Bronchial epithelial cell (primary cell): ENCODE measurements at regions not wholly inside any gene's neighbourhood (a gene's known extent, or its start where the extent isn't known, plus 50 kb on each side); places are given as distances from the start of the nearest gene placed in this dataset.

Experiments used
- DNase-seq: peaks from one replicate; pipeline ENCODE4 v3.0.0-alpha.2; 2010; ENCODE audit warnings: low read depth
- FAIRE-seq: peaks from 2 replicates; lab custom pipeline; 2011; peaks lifted over from hg19 to GRCh38; lab: Jason Lieb, UNC
- H3K27me3 ChIP-seq: 2 replicates; pipeline ENCODE4 v1.5.1; 2011; ENCODE audit warnings: low read length; ENCODE audit not compliant: control insufficient read depth, insufficient read depth
- H3K36me3 ChIP-seq: 2 replicates; pipeline ENCODE4 v1.5.1; 2011; ENCODE audit warnings: low read length; ENCODE audit not compliant: control insufficient read depth, insufficient read depth
- H3K4me3 ChIP-seq: 2 replicates; pipeline ENCODE4 v1.5.1; 2011; ENCODE audit warnings: mild to moderate bottlenecking, low read depth, low read length, control low read depth
- CTCF ChIP-seq: IDR thresholded peaks from 2 replicates; pipeline ENCODE4 v1.5.1; 2011; ENCODE audit warnings: mild to moderate bottlenecking, moderate library complexity, low read length, control low read depth, inconsistent platforms; ENCODE audit not compliant: insufficient read depth, severe bottlenecking

GRCh38 chr20:10935658-10936402, 262.0 kb upstream of the JAG1 start:
- DNase-seq (no peak), FAIRE-seq (no peak)
- no peak for TF ChIP-seq CTCF
- H3K36me3 ChIP-seq = no peaks in the 10 kb centered on the region
- no peaks in the 10 kb centered on the region for H3K27me3 ChIP-seq
- H3K4me3 ChIP-seq = no peak overlapping the region

GRCh38 chr20:10936786-10937185, 263.0 kb upstream of the JAG1 start:
- DNase-seq (no peak), FAIRE-seq (no peak)
- TF ChIP-seq CTCF = no peak
- no peaks in the 10 kb centered on the region for H3K27me3 ChIP-seq
- no peak overlapping the region for H3K4me3 ChIP-seq
- no peaks in the 10 kb centered on the region for H3K36me3 ChIP-seq

GRCh38 chr20:10939331-10939941, 265.6 kb upstream of the JAG1 start:
- DNase-seq = peak; percentile 82
- H3K36me3 ChIP-seq = no peaks in the 10 kb centered on the region
- FAIRE-seq = no peak
- H3K4me3 ChIP-seq = no peak overlapping the region
- H3K27me3 ChIP-seq = no peaks in the 10 kb centered on the region
- TF ChIP-seq CTCF = no peak

GRCh38 chr20:10940941-10941340, 267.1 kb upstream of the JAG1 start:
- TF ChIP-seq CTCF = no peak
- FAIRE-seq (no peak), DNase-seq (no peak)
- H3K36me3 ChIP-seq = no peaks in the 10 kb centered on the region
- no peaks in the 10 kb centered on the region for H3K27me3 ChIP-seq
- no peak overlapping the region for H3K4me3 ChIP-seq

GRCh38 chr20:10943686-10944265, 270.0 kb upstream of the JAG1 start:
- Histone ChIP-seq H3K36me3 (no peaks in the 10 kb centered on the region), H3K4me3 (no peak overlapping the region), H3K27me3 (no peaks in the 10 kb centered on the region)
- DNase-seq = no peak
- no peak for TF ChIP-seq CTCF
- FAIRE-seq = no peak
